K562 (cell line): ENCODE measurements at regions not wholly inside any gene's neighbourhood (a gene's known extent, or its start where the extent isn't known, plus 50 kb on each side); places are given as distances from the start of the nearest gene placed in this dataset.

Source experiments
- ATAC-seq: fragments of 200-7000 bp; cut with Tn5 transposase; 3 replicates; pipeline ENCODE4 v1.9.1; 2020; ENCODE audit warnings: moderate library complexity
- BruUV-seq: library from RNA; stranded (reverse); fragments of 400-500 nt; replicated peaks from 2 replicates; lab custom pipeline; 2021; lab: Mats Ljungman, UMichigan
- CTCF ChIA-PET: fragments of 300-600 bp; formaldehyde crosslinking; extraction: SDS; loops from one replicate; lab custom pipeline; 2021; ENCODE audit warnings: low intra/inter-chr PET ratio; lab: Yijun Ruan, JAX
- POLR2A ChIA-PET: fragments of 300-600, 350-650 bp; sonication (Branson Sonifier 250); formaldehyde crosslinking; extraction: SDS; loops from one replicate; lab custom pipeline; 2021; ENCODE audit warnings: antibody characterized with exemption, inconsistent platforms; lab: Yijun Ruan, JAX
- DNase-seq, 4 experiments: peaks; one replicate each; pipeline versions ENCODE4 v3.0.0 to v3.0.0-alpha.2; 2011 to 2018; ENCODE audit warnings: low spot score in 3 of 4, mixed read lengths in 3 of 4; ENCODE audit errors: extremely low read depth in 1 of 4
- FAIRE-seq: peaks from 2 replicates; lab custom pipeline; 2011; peaks lifted over from hg19 to GRCh38; lab: Jason Lieb, UNC
- H2AFZ ChIP-seq: 2 replicates; pipeline ENCODE4 v1.6.0; 2011; ENCODE audit warnings: low read depth, low read length, control low read depth, inconsistent platforms
- H3K27ac ChIP-seq: fragments of 200-600 bp; 3 replicates; pipeline ENCODE4 v1.8.0; 2011; ENCODE audit warnings: low read depth, mild to moderate bottlenecking, control low read depth, inconsistent platforms, low read length, moderate library complexity, mixed read lengths; ENCODE audit errors: extremely low read depth
- H3K27me3 ChIP-seq, 2 experiments: fragments of 300-600 bp in 1 of 2; 2 replicates in 1 of 2; 3 replicates in 1 of 2; pipeline versions ENCODE4 v1.6.0 to v1.8.0; 2011; ENCODE audit warnings: inconsistent platforms in 2 of 2, low read length in 2 of 2, mild to moderate bottlenecking in 1 of 2, mixed read lengths in 1 of 2, moderate library complexity in 1 of 2; ENCODE audit not compliant: control insufficient read depth in 2 of 2, insufficient read depth in 2 of 2
- H3K36me3 ChIP-seq: fragments of 300-600 bp; 3 replicates; pipeline ENCODE4 v1.8.0; 2011; ENCODE audit warnings: mild to moderate bottlenecking, low read length, inconsistent platforms; ENCODE audit not compliant: control insufficient read depth, insufficient read depth
- H3K4me1 ChIP-seq, 2 experiments: fragments of 200-600 bp in 1 of 2; replicated peaks in 1 of 2; 2 replicates in 1 of 2; 3 replicates in 1 of 2; pipeline versions ENCODE4 v1.5.1 to v1.8.0; 2011; ENCODE audit warnings: inconsistent platforms in 2 of 2, low read length in 2 of 2, mild to moderate bottlenecking in 1 of 2, mixed read lengths in 1 of 2, moderate library complexity in 1 of 2; ENCODE audit not compliant: control insufficient read depth in 2 of 2, insufficient read depth in 2 of 2
- H3K4me2 ChIP-seq: 2 replicates; pipeline ENCODE4 v1.6.1; 2011; ENCODE audit warnings: low read length, control low read depth, inconsistent platforms, mixed read lengths; ENCODE audit not compliant: insufficient read depth
- H3K4me3 ChIP-seq: fragments of 200-600 bp; sonication (generic), shearing (Covaris generic); 2 replicates; pipeline ENCODE4 v1.5.1; 2016; ENCODE audit warnings: control low read depth, inconsistent platforms
- H3K79me2 ChIP-seq: fragments of 200-600 bp; 3 replicates; pipeline ENCODE4 v1.8.0; 2011; ENCODE audit warnings: low read length, inconsistent platforms; ENCODE audit not compliant: control insufficient read depth, insufficient read depth
- H3K9ac ChIP-seq, 2 experiments: 2 replicates each; pipeline versions ENCODE4 v1.6.0 to v1.6.1; 2011; ENCODE audit warnings: low read depth in 2 of 2, low read length in 2 of 2, control low read depth in 1 of 2, inconsistent platforms in 1 of 2, mild to moderate bottlenecking in 1 of 2, mixed read lengths in 1 of 2; ENCODE audit not compliant: insufficient read depth in 1 of 2
- H3K9me1 ChIP-seq: one replicate; pipeline ENCODE4 v1.6.0; 2011; ENCODE audit warnings: inconsistent platforms, mild to moderate bottlenecking, low read length, moderate library complexity; ENCODE audit not compliant: control insufficient read depth, insufficient read depth
- H3K9me3 ChIP-seq: replicated peaks from 2 replicates; pipeline ENCODE4 v1.5.1; 2011; ENCODE audit warnings: low read depth, low read length, inconsistent platforms; ENCODE audit not compliant: control insufficient read depth, insufficient read depth
- H4K20me1 ChIP-seq: replicated peaks from 2 replicates; pipeline ENCODE4 v1.6.1; 2011; ENCODE audit warnings: low read length, inconsistent platforms, mixed read lengths; ENCODE audit not compliant: control insufficient read depth, insufficient read depth
- ATF1 ChIP-seq, 2 experiments: fragments of 450-650 bp in 1 of 2; IDR thresholded peaks; 2 replicates each; pipeline ENCODE4 v1.6.1; 2016; ENCODE audit warnings: missing compliant biosample characterization in 1 of 2, missing genetic modification characterization in 1 of 2
- ESRRA ChIP-seq: fragments of 450-650 bp; IDR thresholded peaks from 2 replicates; pipeline ENCODE4 v1.6.1; 2014; ENCODE audit warnings: low read depth, mild to moderate bottlenecking, moderate library complexity, borderline replicate concordance
- EWSR1 ChIP-seq: fragments of 450-650 bp; IDR thresholded peaks from 2 replicates; pipeline ENCODE4 v1.6.1; 2018; ENCODE audit warnings: borderline replicate concordance, mild to moderate bottlenecking, low read depth, moderate library complexity; ENCODE audit not compliant: partially characterized antibody
- FOXO4 ChIP-seq: fragments of 450-650 bp; formaldehyde crosslinking; IDR thresholded peaks from 2 replicates; pipeline ENCODE4 v1.4.0; 2020; ENCODE audit warnings: mild to moderate bottlenecking, moderate library complexity
- KDM5B ChIP-seq: fragments of 200-600 bp; sonication (generic); IDR thresholded peaks from 2 replicates; pipeline ENCODE4 v1.6.1; 2012; ENCODE audit warnings: low read depth, mild to moderate bottlenecking, moderate library complexity, low read length, control low read depth, inconsistent platforms; ENCODE audit not compliant: insufficient replicate concordance
- LEF1 ChIP-seq: fragments of 450-650 bp; IDR thresholded peaks from 2 replicates; pipeline ENCODE4 v1.6.1; 2016; ENCODE audit warnings: mild to moderate bottlenecking
- MXI1 ChIP-seq: IDR thresholded peaks from 2 replicates; pipeline ENCODE4 v1.6.1; 2011; ENCODE audit warnings: low read depth, mild to moderate bottlenecking, improper control_type of control experiment, low read length
- NBN ChIP-seq: fragments of 450-650 bp; IDR thresholded peaks from 2 replicates; pipeline ENCODE4 v1.6.1; 2016; ENCODE audit warnings: low read depth, mild to moderate bottlenecking
- POLR2AphosphoS5 ChIP-seq: IDR thresholded peaks from 2 replicates; pipeline ENCODE4 v1.6.1; 2011; ENCODE audit warnings: mild to moderate bottlenecking, low read depth, low read length, moderate library complexity; ENCODE audit not compliant: control insufficient read depth, insufficient read depth
- POLR3A ChIP-seq: IDR thresholded peaks from 2 replicates; pipeline ENCODE4 v1.6.1; 2011; ENCODE audit warnings: borderline replicate concordance, mild to moderate bottlenecking, moderate library complexity; ENCODE audit not compliant: insufficient read length, insufficient read depth; ENCODE audit errors: extremely low read depth
- SRSF7 ChIP-seq: fragments of 200-400 bp; formaldehyde crosslinking; optimal IDR thresholded peaks from 2 replicates; pipeline ENCODE3; 2017; ENCODE audit warnings: mild to moderate bottlenecking, low read depth, low read length
- TAF15 ChIP-seq: fragments of 200-400 bp; formaldehyde crosslinking; IDR thresholded peaks from 2 replicates; pipeline ENCODE4 v1.6.1; 2017; ENCODE audit warnings: mild to moderate bottlenecking, low read depth, low read length, moderate library complexity
- THRAP3 ChIP-seq: fragments of 450-650 bp; IDR thresholded peaks from 2 replicates; pipeline ENCODE4 v1.6.1; 2016; ENCODE audit warnings: mild to moderate bottlenecking, inconsistent platforms, borderline replicate concordance
- ZC3H11A ChIP-seq: IDR thresholded peaks from 2 replicates; pipeline ENCODE4 v1.6.1; 2012; ENCODE audit warnings: low read depth, low read length, improper control_type of control experiment
- ZFP30 ChIP-seq: fragments of 250-450 bp; sonication (Bioruptor Pico); IDR thresholded peaks from 2 replicates; pipeline ENCODE4 v1.8.0; 2022; ENCODE audit warnings: moderate library complexity, mild to moderate bottlenecking, inconsistent platforms, borderline replicate concordance
- ZNF324 ChIP-seq: fragments of 250-450 bp; sonication (Bioruptor Pico); IDR thresholded peaks from 2 replicates; pipeline ENCODE4 v1.4.0; 2020; ENCODE audit warnings: mild to moderate bottlenecking
- ZNF586 ChIP-seq: fragments of 450-650 bp; formaldehyde crosslinking; conservative IDR thresholded peaks from 2 replicates; pipeline ENCODE4 v1.4.0; 2020; ENCODE audit warnings: mild to moderate bottlenecking, moderate library complexity
- WGBS: fragments of 100-300 bp; shearing (Covaris generic); methylation state at CpG from one replicate; pipeline ENCODE4 v1.1.6; 2016; ENCODE audit warnings: low coverage, mixed read lengths; ENCODE audit not compliant: insufficient coverage; ENCODE audit errors: missing lambda C conversion rate; 5-methylcytosine and 5-hydroxymethylcytosine counted together
- in situ Hi-C: fragments of 300-500 bp; cut with MboI; formaldehyde crosslinking; loops from 4 replicates; pipeline ENCODE4 v1.15.0; 2018; ENCODE audit warnings: inconsistent platforms, mixed read lengths
- intact Hi-C: fragments of 100-400 bp; cut with micrococcal nuclease; formaldehyde crosslinking; loops from 2 replicates; pipeline ENCODE4 v1.14.2; 2022
- TF ChIP-seq, protein P1 (sequence below): sonication (generic); IDR thresholded peaks from 2 replicates; pipeline ENCODE4 v1.6.1; 2016

DNA sequence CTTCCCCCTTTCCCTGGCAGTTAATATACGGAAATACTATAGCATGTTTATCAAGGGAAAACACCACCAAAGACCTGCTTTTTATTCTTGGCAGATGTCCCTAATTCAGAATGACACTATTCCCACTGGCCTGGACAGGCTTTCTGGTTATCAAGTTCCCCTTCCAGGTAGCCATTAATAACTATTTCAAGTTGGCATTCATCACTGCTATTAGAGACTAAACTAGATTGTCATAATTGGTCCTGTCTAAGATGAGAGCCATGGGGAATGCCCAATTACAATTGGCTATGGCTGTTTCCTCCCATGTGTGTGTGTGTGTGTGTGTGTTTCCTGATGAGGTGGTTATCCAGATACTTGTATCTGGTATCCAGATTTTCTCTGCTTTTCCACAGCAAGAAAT, 608.1 kb downstream of the SQOR start:
- in situ Hi-C loops: no loop called here
- 0% methylated on average over 1 of the region's 1 CpG for WGBS
- BruUV-seq: no TSS peak

More for the DNA sequence above, 608.1 kb downstream of the SQOR start:
- Histone ChIP-seq H3K27ac (no peak overlapping the region), H3K4me3 (no peak overlapping the region), H3K4me1 (no peaks in the 10 kb centered on the region), H3K36me3 (no peaks in the 10 kb centered on the region), H4K20me1 (no peaks in the 10 kb centered on the region), H3K9ac (no peak overlapping the region), H3K79me2 (no peaks in the 10 kb centered on the region), H3K4me2 (no peak overlapping the region), H3K9me1 (no peaks in the 10 kb centered on the region), H3K27me3 (no peaks in the 10 kb centered on the region), H3K9me3 (no peaks in the 10 kb centered on the region), H2AFZ (no peak overlapping the region)
- CTCF ChIA-PET: no interaction called here
- POLR2A ChIA-PET: no interaction called here
- DNase-seq (no peak), ATAC-seq (no peak), FAIRE-seq (no peak)
- no peak for TF ChIP-seq ZNF586
- no peak for TF ChIP-seq NBN
- TF ChIP-seq EWSR1: no peak
- TF ChIP-seq ESRRA: no peak
- no peak for TF ChIP-seq POLR2AphosphoS5
- TF ChIP-seq KDM5B: no peak
- no peak for TF ChIP-seq ZNF324
- TF ChIP-seq THRAP3: no peak
- no peak for TF ChIP-seq ATF1 (CRISPR knock-in tag; IDR thresholded peaks at IDR 0.05)
- no peak for TF ChIP-seq ATF1 (tag; IDR thresholded peaks at IDR 0.05)
- TF ChIP-seq, protein P1, sequence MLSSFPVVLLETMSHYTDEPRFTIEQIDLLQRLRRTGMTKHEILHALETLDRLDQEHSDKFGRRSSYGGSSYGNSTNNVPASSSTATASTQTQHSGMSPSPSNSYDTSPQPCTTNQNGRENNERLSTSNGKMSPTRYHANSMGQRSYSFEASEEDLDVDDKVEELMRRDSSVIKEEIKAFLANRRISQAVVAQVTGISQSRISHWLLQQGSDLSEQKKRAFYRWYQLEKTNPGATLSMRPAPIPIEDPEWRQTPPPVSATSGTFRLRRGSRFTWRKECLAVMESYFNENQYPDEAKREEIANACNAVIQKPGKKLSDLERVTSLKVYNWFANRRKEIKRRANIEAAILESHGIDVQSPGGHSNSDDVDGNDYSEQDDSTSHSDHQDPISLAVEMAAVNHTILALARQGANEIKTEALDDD: no peak
- no peak for TF ChIP-seq MXI1
- no peak for TF ChIP-seq LEF1
- TF ChIP-seq TAF15: no peak
- no peak for TF ChIP-seq SRSF7
- TF ChIP-seq ZC3H11A: no peak
- TF ChIP-seq POLR3A: no peak
- TF ChIP-seq FOXO4: no peak
- no peak for TF ChIP-seq ZFP30 (CRISPR knock-in tag)
- intact Hi-C loops: no loop called here
